ENCODE measurements at regions not wholly inside any gene's neighbourhood (a gene's known extent, or its start where the extent isn't known, plus 50 kb on each side); places are given as distances from the start of the nearest gene placed in this dataset.

DNA sequence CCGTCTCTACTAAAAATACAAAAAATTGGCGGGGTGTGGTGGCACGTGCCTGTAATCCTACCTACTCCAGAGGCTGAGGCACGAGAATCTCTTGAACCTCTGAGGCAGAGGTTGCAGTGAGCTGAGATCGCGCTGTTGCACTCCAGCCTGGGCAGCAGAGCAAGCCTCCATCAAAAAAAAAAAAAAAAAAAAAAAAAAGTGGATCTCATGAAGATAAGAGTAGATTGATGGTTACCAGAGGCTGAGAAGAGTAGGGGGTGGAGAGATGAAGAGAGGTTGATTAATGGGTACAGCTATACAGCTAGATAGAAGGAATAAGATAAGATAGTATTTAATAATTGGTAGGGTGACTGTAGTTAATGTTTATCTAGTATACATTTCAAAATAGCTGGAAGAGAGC lies 65.9 kb upstream of the LRRC3B start:
- no peaks in the 10 kb centered on the region for H3K79me2 ChIP-seq (ENCODE audit: insufficient read depth, low read length)
- Mint-ChIP-seq H3K27ac (ENCODE audit: unreplicated experiment) (no peak overlapping the region), H3K4me1 (ENCODE audit: low read depth, unreplicated experiment) (peaks cover 16% of the 10 kb centered on the region), H3K27me3 (ENCODE audit: low read depth, unreplicated experiment) (no peaks in the 10 kb centered on the region), H3K9me3 (ENCODE audit: unreplicated experiment) (no peaks in the 10 kb centered on the region), H3K36me3 (ENCODE audit: low read depth, unreplicated experiment) (no peaks in the 10 kb centered on the region), H3K4me3 (ENCODE audit: unreplicated experiment) (no peak overlapping the region)
- no peaks in the 10 kb centered on the region for H4K20me1 ChIP-seq (ENCODE audit: insufficient read depth, low read length)
- no peak overlapping the region for H3K4me2 ChIP-seq (ENCODE audit: low read length)
- no peaks in the 10 kb centered on the region for H3K27me3 ChIP-seq (ENCODE audit: insufficient read depth, low read length)
- H3K27ac ChIP-seq (ENCODE audit: low read depth, low read length), result no peak overlapping the region
- no peaks in the 10 kb centered on the region for H3K4me1 ChIP-seq (ENCODE audit: insufficient read depth, low read length)
- no peak overlapping the region for H3K4me3 ChIP-seq (ENCODE audit: insufficient read depth, low read depth, low read length)
- H3K36me3 ChIP-seq (ENCODE audit: insufficient read depth, low read length), result no peaks in the 10 kb centered on the region
- DNase-seq (ENCODE audit: low read depth) (no peak), FAIRE-seq (no peak)
- no peaks in the 10 kb centered on the region for H3K9me3 ChIP-seq (ENCODE audit: insufficient read depth, low read depth, low read length)
- H2AFZ ChIP-seq (ENCODE audit: low read depth, low read length), result no peak overlapping the region
- no peak overlapping the region for H3K9ac ChIP-seq (ENCODE audit: low read length)
- TF ChIP-seq, protein P1, sequence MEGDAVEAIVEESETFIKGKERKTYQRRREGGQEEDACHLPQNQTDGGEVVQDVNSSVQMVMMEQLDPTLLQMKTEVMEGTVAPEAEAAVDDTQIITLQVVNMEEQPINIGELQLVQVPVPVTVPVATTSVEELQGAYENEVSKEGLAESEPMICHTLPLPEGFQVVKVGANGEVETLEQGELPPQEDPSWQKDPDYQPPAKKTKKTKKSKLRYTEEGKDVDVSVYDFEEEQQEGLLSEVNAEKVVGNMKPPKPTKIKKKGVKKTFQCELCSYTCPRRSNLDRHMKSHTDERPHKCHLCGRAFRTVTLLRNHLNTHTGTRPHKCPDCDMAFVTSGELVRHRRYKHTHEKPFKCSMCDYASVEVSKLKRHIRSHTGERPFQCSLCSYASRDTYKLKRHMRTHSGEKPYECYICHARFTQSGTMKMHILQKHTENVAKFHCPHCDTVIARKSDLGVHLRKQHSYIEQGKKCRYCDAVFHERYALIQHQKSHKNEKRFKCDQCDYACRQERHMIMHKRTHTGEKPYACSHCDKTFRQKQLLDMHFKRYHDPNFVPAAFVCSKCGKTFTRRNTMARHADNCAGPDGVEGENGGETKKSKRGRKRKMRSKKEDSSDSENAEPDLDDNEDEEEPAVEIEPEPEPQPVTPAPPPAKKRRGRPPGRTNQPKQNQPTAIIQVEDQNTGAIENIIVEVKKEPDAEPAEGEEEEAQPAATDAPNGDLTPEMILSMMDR (IDR thresholded peaks at IDR 0.05; ENCODE audit: insufficient read depth, low read depth, low read length), result no peak
- no peak for TF ChIP-seq EZH2 (IDR thresholded peaks at IDR 0.05; ENCODE audit: insufficient read depth, low read length)

DNA sequence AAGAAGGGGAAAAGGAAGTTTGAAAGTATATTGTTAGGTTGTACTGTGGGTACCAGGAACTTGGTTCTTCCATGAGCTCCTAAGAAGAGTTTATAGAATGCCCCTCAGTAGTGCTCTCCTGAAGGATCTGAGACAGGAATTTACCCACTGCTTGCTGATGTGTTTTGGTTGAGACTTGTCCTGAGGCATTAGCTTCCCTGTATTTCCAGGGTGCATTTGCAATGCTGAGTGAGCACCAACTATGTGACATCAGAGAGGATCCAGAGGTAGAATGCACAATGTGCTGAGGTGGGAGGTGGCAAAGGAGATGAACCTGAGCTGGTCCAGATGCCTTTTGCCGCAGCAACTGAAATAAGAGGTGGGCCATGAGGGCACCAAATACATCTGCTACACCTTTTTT lies 64.3 kb upstream of the LRRC3B start:
- Histone ChIP-seq H2AFZ (ENCODE audit: low read depth, low read length) (no peak overlapping the region), H3K4me1 (ENCODE audit: insufficient read depth, low read length) (no peaks in the 10 kb centered on the region), H3K9ac (ENCODE audit: low read length) (no peak overlapping the region), H3K4me2 (ENCODE audit: low read length) (no peak overlapping the region), H3K79me2 (ENCODE audit: insufficient read depth, low read length) (no peaks in the 10 kb centered on the region), H3K9me3 (ENCODE audit: insufficient read depth, low read depth, low read length) (no peaks in the 10 kb centered on the region), H4K20me1 (ENCODE audit: insufficient read depth, low read length) (no peaks in the 10 kb centered on the region), H3K36me3 (ENCODE audit: insufficient read depth, low read length) (no peaks in the 10 kb centered on the region), H3K27ac (ENCODE audit: low read depth, low read length) (no peak overlapping the region), H3K27me3 (ENCODE audit: insufficient read depth, low read length) (no peaks in the 10 kb centered on the region), H3K4me3 (ENCODE audit: insufficient read depth, low read depth, low read length) (no peak overlapping the region)
- Mint-ChIP-seq H3K4me1 (ENCODE audit: low read depth, unreplicated experiment) (peaks cover 21% of the 10 kb centered on the region), H3K27ac (ENCODE audit: unreplicated experiment) (no peak overlapping the region), H3K4me3 (ENCODE audit: unreplicated experiment) (no peak overlapping the region), H3K36me3 (ENCODE audit: low read depth, unreplicated experiment) (no peaks in the 10 kb centered on the region), H3K9me3 (ENCODE audit: unreplicated experiment) (no peaks in the 10 kb centered on the region), H3K27me3 (ENCODE audit: low read depth, unreplicated experiment) (no peaks in the 10 kb centered on the region)
- TF ChIP-seq, protein P1 (IDR thresholded peaks at IDR 0.05; ENCODE audit: insufficient read depth, low read depth, low read length), result no peak
- TF ChIP-seq EZH2 (IDR thresholded peaks at IDR 0.05; ENCODE audit: insufficient read depth, low read length), result no peak
- FAIRE-seq (no peak), DNase-seq (ENCODE audit: low read depth) (no peak)

DNA sequence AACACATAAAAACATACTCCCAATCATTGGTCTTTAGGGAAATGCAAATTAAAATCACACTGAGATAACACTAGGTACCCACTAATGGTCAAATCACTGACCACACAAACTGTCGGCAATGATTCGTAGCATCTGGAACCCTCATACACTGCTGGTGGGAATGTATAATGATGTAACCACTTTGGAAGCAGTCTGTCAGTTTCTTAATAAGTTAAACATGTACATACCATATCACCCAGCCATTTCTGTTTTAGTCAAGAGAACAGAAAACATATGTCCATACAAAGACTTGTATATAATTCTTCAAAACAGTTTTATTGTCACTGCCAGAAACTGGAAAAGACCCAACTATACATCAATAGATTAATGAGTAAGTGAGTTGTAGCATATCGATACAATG lies 63.3 kb upstream of the LRRC3B start:
- peaks cover 21% of the 10 kb centered on the region for H3K4me1 Mint-ChIP-seq (ENCODE audit: low read depth, unreplicated experiment)
- no peak for DNase-seq (ENCODE audit: low read depth)
- H3K36me3 Mint-ChIP-seq (ENCODE audit: low read depth, unreplicated experiment), result no peaks in the 10 kb centered on the region
- Histone ChIP-seq H3K79me2 (ENCODE audit: insufficient read depth, low read length) (no peaks in the 10 kb centered on the region), H2AFZ (ENCODE audit: low read depth, low read length) (no peak overlapping the region), H4K20me1 (ENCODE audit: insufficient read depth, low read length) (no peaks in the 10 kb centered on the region), H3K4me1 (ENCODE audit: insufficient read depth, low read length) (no peaks in the 10 kb centered on the region), H3K36me3 (ENCODE audit: insufficient read depth, low read length) (no peaks in the 10 kb centered on the region), H3K9ac (ENCODE audit: low read length) (no peak overlapping the region), H3K4me2 (ENCODE audit: low read length) (no peak overlapping the region), H3K9me3 (ENCODE audit: insufficient read depth, low read depth, low read length) (no peaks in the 10 kb centered on the region), H3K27me3 (ENCODE audit: insufficient read depth, low read length) (no peaks in the 10 kb centered on the region), H3K27ac (ENCODE audit: low read depth, low read length) (no peak overlapping the region), H3K4me3 (ENCODE audit: insufficient read depth, low read depth, low read length) (no peak overlapping the region)
- no peak for FAIRE-seq
- TF ChIP-seq, protein P1 (IDR thresholded peaks at IDR 0.05; ENCODE audit: insufficient read depth, low read depth, low read length), result no peak
- no peak for TF ChIP-seq EZH2 (IDR thresholded peaks at IDR 0.05; ENCODE audit: insufficient read depth, low read length)
- peak overlapping the region; percentile 58 for H3K27ac Mint-ChIP-seq (ENCODE audit: unreplicated experiment)
- no peaks in the 10 kb centered on the region for H3K27me3 Mint-ChIP-seq (ENCODE audit: low read depth, unreplicated experiment)
- H3K9me3 Mint-ChIP-seq (ENCODE audit: unreplicated experiment), result no peaks in the 10 kb centered on the region
- no peak overlapping the region for H3K4me3 Mint-ChIP-seq (ENCODE audit: unreplicated experiment)

Data from astrocyte (in vitro differentiated cells and primary cell).